ENCODE measurements at regions not wholly inside any gene's neighbourhood (a gene's known extent, or its start where the extent isn't known, plus 50 kb on each side); places are given as distances from the start of the nearest gene placed in this dataset.
"Not testable (repeated sequence)": the region's sequence is repeated elsewhere in the genome, so short reads cannot be mapped to it uniquely, and the experiment has no call there.

GRCh38 chr20:30412972-30413371 is 844.5 kb upstream of the DEFB115 start:
- H3K9me3 ChIP-seq (ENCODE audit: control insufficient read depth in 2 of 3, insufficient read depth in 1 of 3, low read length in 3 of 3) = no peaks in the 10 kb centered on the region
- TF ChIP-seq, protein P1, sequence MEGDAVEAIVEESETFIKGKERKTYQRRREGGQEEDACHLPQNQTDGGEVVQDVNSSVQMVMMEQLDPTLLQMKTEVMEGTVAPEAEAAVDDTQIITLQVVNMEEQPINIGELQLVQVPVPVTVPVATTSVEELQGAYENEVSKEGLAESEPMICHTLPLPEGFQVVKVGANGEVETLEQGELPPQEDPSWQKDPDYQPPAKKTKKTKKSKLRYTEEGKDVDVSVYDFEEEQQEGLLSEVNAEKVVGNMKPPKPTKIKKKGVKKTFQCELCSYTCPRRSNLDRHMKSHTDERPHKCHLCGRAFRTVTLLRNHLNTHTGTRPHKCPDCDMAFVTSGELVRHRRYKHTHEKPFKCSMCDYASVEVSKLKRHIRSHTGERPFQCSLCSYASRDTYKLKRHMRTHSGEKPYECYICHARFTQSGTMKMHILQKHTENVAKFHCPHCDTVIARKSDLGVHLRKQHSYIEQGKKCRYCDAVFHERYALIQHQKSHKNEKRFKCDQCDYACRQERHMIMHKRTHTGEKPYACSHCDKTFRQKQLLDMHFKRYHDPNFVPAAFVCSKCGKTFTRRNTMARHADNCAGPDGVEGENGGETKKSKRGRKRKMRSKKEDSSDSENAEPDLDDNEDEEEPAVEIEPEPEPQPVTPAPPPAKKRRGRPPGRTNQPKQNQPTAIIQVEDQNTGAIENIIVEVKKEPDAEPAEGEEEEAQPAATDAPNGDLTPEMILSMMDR (IDR thresholded peaks at IDR 0.05; ENCODE audit: borderline replicate concordance, extremely low read depth, insufficient read depth) = no peak
- DNase-seq (no peak), FAIRE-seq (no peak)
- no peak overlapping the region for H3K4me3 ChIP-seq (ENCODE audit: low read length in 3 of 3)
- H3K9ac ChIP-seq (ENCODE audit: low read length in 3 of 3) = no peak overlapping the region
- no peak overlapping the region for H3K27ac ChIP-seq (ENCODE audit: low read depth in 2 of 2, low read length in 2 of 2)
- H3K36me3 ChIP-seq (ENCODE audit: control insufficient read depth in 2 of 3, insufficient read depth in 3 of 3, low read length in 3 of 3) = no peaks in the 10 kb centered on the region
- H3K4me1 ChIP-seq (ENCODE audit: control insufficient read depth in 2 of 3, insufficient read depth in 2 of 3, low read depth in 1 of 3, low read length in 3 of 3) = no peaks in the 10 kb centered on the region
- intact Hi-C loops (cut with DNase I) = no loop called here
- no peaks in the 10 kb centered on the region for H3K27me3 ChIP-seq (ENCODE audit: control insufficient read depth, insufficient read depth, low read length)

- H3K9me3 ChIP-seq (ENCODE audit: control insufficient read depth in 2 of 3, insufficient read depth in 1 of 3, low read length in 3 of 3); FAIRE-seq; H3K36me3 ChIP-seq (ENCODE audit: control insufficient read depth in 2 of 3, insufficient read depth in 3 of 3, low read length in 3 of 3); DNase-seq; intact Hi-C loops (cut with DNase I); H3K9ac ChIP-seq (ENCODE audit: low read length in 3 of 3); H3K4me3 ChIP-seq (ENCODE audit: low read length in 3 of 3); H3K27ac ChIP-seq (ENCODE audit: low read depth in 2 of 2, low read length in 2 of 2); H3K27me3 ChIP-seq (ENCODE audit: control insufficient read depth, insufficient read depth, low read length); H3K4me1 ChIP-seq (ENCODE audit: control insufficient read depth in 2 of 3, insufficient read depth in 2 of 3, low read depth in 1 of 3, low read length in 3 of 3): not testable (repeated sequence)
Measured at GRCh38 chr20:30417387-30417786, 840.1 kb upstream of the DEFB115 start.

GRCh38 chr20:30418378-30418777 is 839.1 kb upstream of the DEFB115 start:
- H3K27ac ChIP-seq (ENCODE audit: low read depth in 2 of 2, low read length in 2 of 2); H3K9me3 ChIP-seq (ENCODE audit: control insufficient read depth in 2 of 3, insufficient read depth in 1 of 3, low read length in 3 of 3); DNase-seq; H3K9ac ChIP-seq (ENCODE audit: low read length in 3 of 3); H3K27me3 ChIP-seq (ENCODE audit: control insufficient read depth, insufficient read depth, low read length); H3K36me3 ChIP-seq (ENCODE audit: control insufficient read depth in 2 of 3, insufficient read depth in 3 of 3, low read length in 3 of 3); H3K4me3 ChIP-seq (ENCODE audit: low read length in 3 of 3); intact Hi-C loops (cut with DNase I); FAIRE-seq; H3K4me1 ChIP-seq (ENCODE audit: control insufficient read depth in 2 of 3, insufficient read depth in 2 of 3, low read depth in 1 of 3, low read length in 3 of 3): not testable (repeated sequence)

DNA sequence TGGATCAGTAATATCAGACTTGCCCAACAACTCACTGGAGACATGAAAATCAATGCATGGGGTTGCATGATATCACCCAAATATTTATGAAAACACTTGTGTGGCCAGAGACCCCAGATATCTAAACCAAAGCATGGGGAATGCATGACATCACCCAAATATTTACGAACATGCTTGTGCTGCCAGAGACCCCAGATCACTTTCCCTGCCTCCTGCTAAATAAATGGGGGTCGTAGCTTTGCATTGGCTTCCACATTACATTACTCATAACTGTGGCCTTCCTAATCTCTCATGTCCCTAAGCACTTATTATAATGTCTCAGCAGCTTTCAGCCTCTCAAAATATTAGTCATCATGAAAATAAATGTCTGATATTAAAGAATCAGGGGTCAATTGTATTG is 838.0 kb upstream of the DEFB115 start:
- no peaks in the 10 kb centered on the region for H3K27me3 ChIP-seq (ENCODE audit: control insufficient read depth, insufficient read depth, low read length)
- no peaks in the 10 kb centered on the region for H3K9me3 ChIP-seq (ENCODE audit: control insufficient read depth in 2 of 3, insufficient read depth in 1 of 3, low read length in 3 of 3)
- H3K36me3 ChIP-seq (ENCODE audit: control insufficient read depth in 2 of 3, insufficient read depth in 3 of 3, low read length in 3 of 3) = no peaks in the 10 kb centered on the region
- intact Hi-C loops (cut with DNase I) = no loop called here
- H3K4me1 ChIP-seq (ENCODE audit: control insufficient read depth in 2 of 3, insufficient read depth in 2 of 3, low read depth in 1 of 3, low read length in 3 of 3) = no peaks in the 10 kb centered on the region
- no peak overlapping the region for H3K9ac ChIP-seq (ENCODE audit: low read length in 3 of 3)
- no peak overlapping the region for H3K4me3 ChIP-seq (ENCODE audit: low read length in 3 of 3)
- no peak overlapping the region for H3K27ac ChIP-seq (ENCODE audit: low read depth in 2 of 2, low read length in 2 of 2)
- FAIRE-seq = no peak
- TF ChIP-seq, protein P1 (IDR thresholded peaks at IDR 0.05; ENCODE audit: borderline replicate concordance, extremely low read depth, insufficient read depth) = no peak
- no peak for DNase-seq

DNA sequence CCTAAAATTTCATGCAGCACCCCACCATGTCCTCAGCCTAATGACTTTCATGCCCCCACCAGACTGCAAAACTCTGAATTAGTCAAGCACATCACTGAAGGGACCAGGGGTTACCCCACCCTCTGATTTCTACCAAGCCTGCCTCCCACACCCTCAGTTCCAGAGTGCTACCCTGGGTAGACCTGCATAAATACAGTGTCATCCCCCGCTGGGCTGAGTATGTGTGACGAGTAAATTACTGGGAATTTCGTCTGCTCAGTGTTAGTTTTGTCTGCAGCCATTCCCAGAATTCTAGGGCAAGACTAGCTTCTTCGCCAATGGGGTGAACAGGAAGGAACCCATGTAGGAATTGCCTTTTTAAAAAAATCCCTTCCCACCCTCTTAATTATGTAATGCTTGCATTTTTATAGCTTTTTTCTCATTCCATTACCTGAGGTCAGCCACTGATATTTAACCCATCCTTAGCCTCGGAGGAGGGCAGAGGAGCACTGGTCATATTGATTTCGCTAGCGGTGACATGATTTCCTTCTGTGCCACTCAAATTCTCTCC is 837.5 kb upstream of the DEFB115 start:
- intact Hi-C loops (cut with DNase I); FAIRE-seq; H3K9me3 ChIP-seq (ENCODE audit: control insufficient read depth in 2 of 3, insufficient read depth in 1 of 3, low read length in 3 of 3); H3K4me1 ChIP-seq (ENCODE audit: control insufficient read depth in 2 of 3, insufficient read depth in 2 of 3, low read depth in 1 of 3, low read length in 3 of 3); H3K36me3 ChIP-seq (ENCODE audit: control insufficient read depth in 2 of 3, insufficient read depth in 3 of 3, low read length in 3 of 3); H3K9ac ChIP-seq (ENCODE audit: low read length in 3 of 3); H3K27ac ChIP-seq (ENCODE audit: low read depth in 2 of 2, low read length in 2 of 2); H3K4me3 ChIP-seq (ENCODE audit: low read length in 3 of 3); H3K27me3 ChIP-seq (ENCODE audit: control insufficient read depth, insufficient read depth, low read length): not testable (repeated sequence)
- peak in 4 of 5 donors; percentile 17 to 45 (median 28) for DNase-seq

All from kidney (tissue), 13 donors.